Left ventricle myocardium inferior (tissue), 1 donor: ENCODE measurements at regions not wholly inside any gene's neighbourhood (a gene's known extent, or its start where the extent isn't known, plus 50 kb on each side); places are given as distances from the start of the nearest gene placed in this dataset.

ENCODE experiments used
- DNase-seq: peaks from one replicate; pipeline ENCODE4 v3.0.0-alpha.2; 2020
- H3K27ac ChIP-seq: fragments of 200-600 bp; replicated peaks from 2 replicates; pipeline ENCODE4 v1.8.0; 2021
- H3K27me3 ChIP-seq: fragments of 200-600 bp; 2 replicates; pipeline ENCODE4 v1.8.0; 2021; ENCODE audit warnings: low read depth
- H3K36me3 ChIP-seq: fragments of 200-600 bp; 2 replicates; pipeline ENCODE4 v1.8.0; 2021
- H3K4me1 ChIP-seq: fragments of 200-600 bp; 2 replicates; pipeline ENCODE4 v1.8.0; 2021
- H3K4me3 ChIP-seq: fragments of 200-600 bp; 2 replicates; pipeline ENCODE4 v1.8.0; 2021; ENCODE audit warnings: mild to moderate bottlenecking, moderate library complexity
- H3K9me3 ChIP-seq: fragments of 200-600 bp; replicated peaks from 2 replicates; pipeline ENCODE4 v1.8.0; 2021
- intact Hi-C: fragments of 100-400 bp; cut with micrococcal nuclease; formaldehyde crosslinking; loops from one replicate; pipeline ENCODE4 v1.11.0; 2022
- TF ChIP-seq, protein P1 (sequence below): fragments of 200-600 bp; IDR thresholded peaks from 2 replicates; pipeline ENCODE4 v1.8.0; 2021; ENCODE audit warnings: antibody characterized with exemption, mild to moderate bottlenecking, borderline replicate concordance
- donor health status: DM: no; HTN: yes; CAD: no; lungs with severe emphysema.

DNA sequence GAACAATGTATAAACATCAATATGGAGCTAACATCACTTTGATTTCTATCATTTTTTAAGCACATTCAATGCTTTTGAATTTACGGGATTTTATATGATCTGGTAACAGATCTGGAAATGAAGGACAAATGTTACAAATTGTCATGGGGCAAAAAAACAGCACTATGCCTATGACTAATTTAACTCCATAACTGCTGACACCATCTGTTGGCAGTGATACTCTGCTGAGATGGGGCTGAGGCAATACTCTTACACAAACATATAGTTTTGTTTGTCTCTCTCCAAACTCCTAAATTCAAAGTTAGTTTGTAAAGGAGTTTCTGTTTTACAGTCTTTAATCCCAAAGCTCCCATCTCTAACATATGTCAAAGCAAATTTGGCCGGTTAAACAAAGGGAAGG is 132.5 kb upstream of the FER start:
- Histone ChIP-seq H3K27me3 (no peaks in the 10 kb centered on the region), H3K9me3 (peaks cover 15% of the 10 kb centered on the region), H3K4me1 (no peaks in the 10 kb centered on the region), H3K4me3 (no peak overlapping the region), H3K36me3 (no peaks in the 10 kb centered on the region), H3K27ac (no peak overlapping the region)
- intact Hi-C loops = no loop called here
- DNase-seq = no peak
- TF ChIP-seq, protein P1, sequence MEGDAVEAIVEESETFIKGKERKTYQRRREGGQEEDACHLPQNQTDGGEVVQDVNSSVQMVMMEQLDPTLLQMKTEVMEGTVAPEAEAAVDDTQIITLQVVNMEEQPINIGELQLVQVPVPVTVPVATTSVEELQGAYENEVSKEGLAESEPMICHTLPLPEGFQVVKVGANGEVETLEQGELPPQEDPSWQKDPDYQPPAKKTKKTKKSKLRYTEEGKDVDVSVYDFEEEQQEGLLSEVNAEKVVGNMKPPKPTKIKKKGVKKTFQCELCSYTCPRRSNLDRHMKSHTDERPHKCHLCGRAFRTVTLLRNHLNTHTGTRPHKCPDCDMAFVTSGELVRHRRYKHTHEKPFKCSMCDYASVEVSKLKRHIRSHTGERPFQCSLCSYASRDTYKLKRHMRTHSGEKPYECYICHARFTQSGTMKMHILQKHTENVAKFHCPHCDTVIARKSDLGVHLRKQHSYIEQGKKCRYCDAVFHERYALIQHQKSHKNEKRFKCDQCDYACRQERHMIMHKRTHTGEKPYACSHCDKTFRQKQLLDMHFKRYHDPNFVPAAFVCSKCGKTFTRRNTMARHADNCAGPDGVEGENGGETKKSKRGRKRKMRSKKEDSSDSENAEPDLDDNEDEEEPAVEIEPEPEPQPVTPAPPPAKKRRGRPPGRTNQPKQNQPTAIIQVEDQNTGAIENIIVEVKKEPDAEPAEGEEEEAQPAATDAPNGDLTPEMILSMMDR = no peak

- intact Hi-C loops = no loop called here
Observed at GRCh38 chr5:108607421-108607820, 140.3 kb upstream of the FER start.

DNA sequence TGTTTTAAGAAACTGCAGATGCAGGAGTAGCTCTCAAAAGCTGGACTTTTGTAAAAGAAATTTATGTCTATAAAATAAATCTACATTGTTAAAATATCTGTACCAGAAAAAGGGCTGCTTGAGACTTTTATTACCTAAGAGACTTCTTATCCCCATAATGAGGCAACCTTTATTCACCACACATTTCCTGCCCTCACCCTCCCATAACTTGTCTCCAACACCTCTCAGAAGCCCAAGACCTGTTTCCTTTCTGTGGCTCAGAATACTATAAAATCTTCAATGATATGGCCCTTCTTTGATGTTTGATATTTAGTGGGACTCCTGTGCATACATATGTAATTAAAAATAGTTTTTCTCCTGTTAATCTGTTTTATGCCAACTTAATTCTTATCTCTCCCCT is 141.5 kb upstream of the FER start:
- no peaks in the 10 kb centered on the region for H3K4me1 ChIP-seq
- H3K27me3 ChIP-seq = no peaks in the 10 kb centered on the region
- H3K4me3 ChIP-seq = no peak overlapping the region
- H3K27ac ChIP-seq = no peak overlapping the region
- TF ChIP-seq, protein P1 = no peak
- DNase-seq = no peak
- intact Hi-C loops = no loop called here
- peaks cover 10% of the 10 kb centered on the region for H3K9me3 ChIP-seq
- no peaks in the 10 kb centered on the region for H3K36me3 ChIP-seq

More at GRCh38 chr5:108607421-108607820, 140.3 kb upstream of the FER start:
- no peaks in the 10 kb centered on the region for H3K36me3 ChIP-seq
- H3K27me3 ChIP-seq = no peaks in the 10 kb centered on the region
- no peak overlapping the region for H3K27ac ChIP-seq
- H3K9me3 ChIP-seq = peaks cover 15% of the 10 kb centered on the region
- no peaks in the 10 kb centered on the region for H3K4me1 ChIP-seq
- TF ChIP-seq, protein P1 = no peak
- no peak overlapping the region for H3K4me3 ChIP-seq
- DNase-seq = no peak

- H3K4me1 ChIP-seq = no peaks in the 10 kb centered on the region
- intact Hi-C loops = no loop called here
- H3K36me3 ChIP-seq = no peaks in the 10 kb centered on the region
- H3K27ac ChIP-seq = no peak overlapping the region
- no peak for DNase-seq
- H3K4me3 ChIP-seq = no peak overlapping the region
- no peaks in the 10 kb centered on the region for H3K27me3 ChIP-seq
- TF ChIP-seq, protein P1 = no peak
- H3K9me3 ChIP-seq = no peaks in the 10 kb centered on the region
Observed at GRCh38 chr5:108602830-108603229, 144.9 kb upstream of the FER start.

- TF ChIP-seq, protein P1 = no peak
- DNase-seq = no peak
- Histone ChIP-seq H3K4me1 (no peaks in the 10 kb centered on the region), H3K27me3 (no peaks in the 10 kb centered on the region), H3K4me3 (no peak overlapping the region), H3K27ac (no peak overlapping the region), H3K9me3 (no peaks in the 10 kb centered on the region), H3K36me3 (no peaks in the 10 kb centered on the region)
- intact Hi-C loops = no loop called here
Observed at GRCh38 chr5:108590799-108591198, 156.9 kb upstream of the FER start.

GRCh38 chr5:108588323-108588722 is 159.4 kb upstream of the FER start:
- no peaks in the 10 kb centered on the region for H3K4me1 ChIP-seq
- no peaks in the 10 kb centered on the region for H3K9me3 ChIP-seq
- H3K36me3 ChIP-seq = no peaks in the 10 kb centered on the region
- no peaks in the 10 kb centered on the region for H3K27me3 ChIP-seq
- no peak overlapping the region for H3K4me3 ChIP-seq
- TF ChIP-seq, protein P1 = no peak
- intact Hi-C loops = no loop called here
- no peak for DNase-seq
- no peak overlapping the region for H3K27ac ChIP-seq
